Amniotic epithelial cell (primary cell): ENCODE measurements at regions not wholly inside any gene's neighbourhood (a gene's known extent, or its start where the extent isn't known, plus 50 kb on each side); places are given as distances from the start of the nearest gene placed in this dataset.
A peak's percentile ranks its signal among the peaks of the same experiment; 100 is the strongest.
"Not testable (repeated sequence)": the region's sequence is repeated elsewhere in the genome, so short reads cannot be mapped to it uniquely, and the experiment has no call there.

ENCODE experiments used
- DNase-seq: peaks from one replicate; pipeline ENCODE4 v3.0.0-alpha.2; 2010; ENCODE audit warnings: low read depth

- not testable (repeated sequence) for DNase-seq
These were observed 178.2 kb upstream of the ZNG1F start for GRCh38 chr9:41367301-41367700.

- DNase-seq, result not testable (repeated sequence)
These were observed 172.7 kb upstream of the ZNG1F start for GRCh38 chr9:41361790-41362189.

- peak; percentile 14 for DNase-seq
These were observed 170.0 kb upstream of the ZNG1F start for GRCh38 chr9:41359116-41359515.

GRCh38 chr9:41358682-41359081, 169.6 kb upstream of the ZNG1F start:
- peak; percentile 21 for DNase-seq

GRCh38 chr9:41357918-41358404, 168.8 kb upstream of the ZNG1F start:
- not testable (repeated sequence) for DNase-seq

- DNase-seq, result not testable (repeated sequence)
These were observed 168.2 kb upstream of the ZNG1F start for GRCh38 chr9:41357350-41357748.

- peak; percentile 73 for DNase-seq
These were observed 167.7 kb upstream of the ZNG1F start for GRCh38 chr9:41356588-41357349.

GRCh38 chr9:41355712-41356450, 166.8 kb upstream of the ZNG1F start:
- DNase-seq, result not testable (repeated sequence)

GRCh38 chr9:41354978-41355377, 165.9 kb upstream of the ZNG1F start:
- DNase-seq, result not testable (repeated sequence)

GRCh38 chr9:41354060-41354934, 165.2 kb upstream of the ZNG1F start:
- not testable (repeated sequence) for DNase-seq

- DNase-seq, result not testable (repeated sequence)
These were observed 163.9 kb upstream of the ZNG1F start for GRCh38 chr9:41353026-41353425.

GRCh38 chr9:41352390-41352789, 163.3 kb upstream of the ZNG1F start:
- not testable (repeated sequence) for DNase-seq

- DNase-seq, result not testable (repeated sequence)
These were observed 158.8 kb upstream of the ZNG1F start for GRCh38 chr9:41347893-41348292.

GRCh38 chr9:41332562-41332961, 143.4 kb upstream of the ZNG1F start:
- DNase-seq, result not testable (repeated sequence)

GRCh38 chr9:41321277-41321676, 132.2 kb upstream of the ZNG1F start:
- DNase-seq, result not testable (repeated sequence)

- not testable (repeated sequence) for DNase-seq
These were observed 119.8 kb upstream of the ZNG1F start for GRCh38 chr9:41308953-41309352.

GRCh38 chr9:41285744-41286143, 96.6 kb upstream of the ZNG1F start:
- not testable (repeated sequence) for DNase-seq

GRCh38 chr9:41280299-41281238, 91.5 kb upstream of the ZNG1F start:
- DNase-seq, result not testable (repeated sequence)

GRCh38 chr9:41279437-41279836, 90.3 kb upstream of the ZNG1F start:
- DNase-seq, result not testable (repeated sequence)

- not testable (repeated sequence) for DNase-seq
These were observed 89.9 kb upstream of the ZNG1F start for GRCh38 chr9:41279033-41279432.
